ENCODE measurements at regions not wholly inside any gene's neighbourhood (a gene's known extent, or its start where the extent isn't known, plus 50 kb on each side); places are given as distances from the start of the nearest gene placed in this dataset.
A peak's percentile ranks its signal among the peaks of the same experiment; 100 is the strongest.

GRCh38 chr5:79857714-79858409 is 133.2 kb downstream of the MTX3 start:
- peak; percentile 77 for DNase-seq
- intact Hi-C loops (cut with DNase I): loop anchor here (2.0 kb wide), 1 partner anchor 155 kb away; no protein-coding TSS in a partner anchor
- Histone ChIP-seq H3K9ac (ENCODE audit: low read depth in 2 of 2, low read length in 2 of 2) (no peak overlapping the region), H3K27ac (no peak overlapping the region), H3K27me3 (no peaks in the 10 kb centered on the region), H3K4me3 (no peak overlapping the region), H3K36me3 (no peaks in the 10 kb centered on the region), H3K4me1 (no peaks in the 10 kb centered on the region), H3K9me3 (no peaks in the 10 kb centered on the region)
- TF ChIP-seq CTCF (IDR thresholded peaks at IDR 0.05): peak; percentile 95

- H3K27me3 ChIP-seq: no peaks in the 10 kb centered on the region
- H3K9ac ChIP-seq (ENCODE audit: low read depth in 2 of 2, low read length in 2 of 2): no peak overlapping the region
- no peak for DNase-seq
- H3K27ac ChIP-seq: no peak overlapping the region
- no peaks in the 10 kb centered on the region for H3K36me3 ChIP-seq
- no peak overlapping the region for H3K4me3 ChIP-seq
- no peak for TF ChIP-seq CTCF (IDR thresholded peaks at IDR 0.05)
- intact Hi-C loops (cut with DNase I): no loop called here
- H3K9me3 ChIP-seq: no peaks in the 10 kb centered on the region
- no peaks in the 10 kb centered on the region for H3K4me1 ChIP-seq
These were observed 134.5 kb downstream of the MTX3 start for GRCh38 chr5:79856456-79857055.

GRCh38 chr5:79853676-79854418 is 137.2 kb downstream of the MTX3 start:
- intact Hi-C loops (cut with DNase I): no loop called here
- H3K4me3 ChIP-seq: no peak overlapping the region
- H3K27me3 ChIP-seq: no peaks in the 10 kb centered on the region
- no peaks in the 10 kb centered on the region for H3K9me3 ChIP-seq
- DNase-seq: no peak
- H3K36me3 ChIP-seq: no peaks in the 10 kb centered on the region
- no peak overlapping the region for H3K27ac ChIP-seq
- H3K4me1 ChIP-seq: no peaks in the 10 kb centered on the region
- TF ChIP-seq CTCF (IDR thresholded peaks at IDR 0.05): no peak
- H3K9ac ChIP-seq (ENCODE audit: low read depth in 2 of 2, low read length in 2 of 2): no peak overlapping the region

- no peaks in the 10 kb centered on the region for H3K4me1 ChIP-seq
- no peak overlapping the region for H3K9ac ChIP-seq (ENCODE audit: low read depth in 2 of 2, low read length in 2 of 2)
- H3K27me3 ChIP-seq: no peaks in the 10 kb centered on the region
- no peak for TF ChIP-seq CTCF (IDR thresholded peaks at IDR 0.05)
- DNase-seq: no peak
- H3K36me3 ChIP-seq: no peaks in the 10 kb centered on the region
- H3K27ac ChIP-seq: no peak overlapping the region
- no peaks in the 10 kb centered on the region for H3K9me3 ChIP-seq
- intact Hi-C loops (cut with DNase I): no loop called here
- no peak overlapping the region for H3K4me3 ChIP-seq
These were observed 138.0 kb downstream of the MTX3 start for GRCh38 chr5:79853028-79853427.

- no peaks in the 10 kb centered on the region for H3K36me3 ChIP-seq
- no peak overlapping the region for H3K9ac ChIP-seq (ENCODE audit: low read depth in 2 of 2, low read length in 2 of 2)
- no peak overlapping the region for H3K27ac ChIP-seq
- no peak overlapping the region for H3K4me3 ChIP-seq
- no peak for DNase-seq
- no peaks in the 10 kb centered on the region for H3K27me3 ChIP-seq
- no peaks in the 10 kb centered on the region for H3K4me1 ChIP-seq
- intact Hi-C loops (cut with DNase I): no loop called here
- no peaks in the 10 kb centered on the region for H3K9me3 ChIP-seq
- no peak for TF ChIP-seq CTCF (IDR thresholded peaks at IDR 0.05)
These were observed 139.6 kb downstream of the MTX3 start for GRCh38 chr5:79851391-79851863.
